ENCODE measurements at regions not wholly inside any gene's neighbourhood (a gene's known extent, or its start where the extent isn't known, plus 50 kb on each side); places are given as distances from the start of the nearest gene placed in this dataset.

GRCh38 chr7:108838198-108838597, 268.5 kb downstream of the DNAJB9 start:
- Mint-ChIP-seq H3K4me3 (no peak overlapping the region), H3K27me3 (ENCODE audit: low read depth) (no peaks in the 10 kb centered on the region), H3K27ac (ENCODE audit: unreplicated experiment) (no peak overlapping the region), H3K36me3 (ENCODE audit: low read depth) (peaks cover 9% of the 10 kb centered on the region), H3K4me1 (no peaks in the 10 kb centered on the region), H3K9me3 (peaks cover 11% of the 10 kb centered on the region)
- TF ChIP-seq CTCF (conservative IDR thresholded peaks at IDR 0.05): no peak
- no peak for DNase-seq (ENCODE audit: low read depth, low spot score)

- peaks cover 3% of the 10 kb centered on the region for H3K9me3 Mint-ChIP-seq
- no peak overlapping the region for H3K4me3 Mint-ChIP-seq
- no peaks in the 10 kb centered on the region for H3K4me1 Mint-ChIP-seq
- no peak for TF ChIP-seq CTCF (conservative IDR thresholded peaks at IDR 0.05)
- no peak overlapping the region for H3K27ac Mint-ChIP-seq (ENCODE audit: unreplicated experiment)
- H3K27me3 Mint-ChIP-seq (ENCODE audit: low read depth): no peaks in the 10 kb centered on the region
- no peak for DNase-seq (ENCODE audit: low read depth, low spot score)
- H3K36me3 Mint-ChIP-seq (ENCODE audit: low read depth): peaks cover 5% of the 10 kb centered on the region
Measured at GRCh38 chr7:108839076-108839475, 269.4 kb downstream of the DNAJB9 start.

GRCh38 chr7:108845951-108846350, 276.3 kb downstream of the DNAJB9 start:
- Mint-ChIP-seq H3K36me3 (ENCODE audit: low read depth) (no peaks in the 10 kb centered on the region), H3K9me3 (no peaks in the 10 kb centered on the region), H3K4me3 (no peak overlapping the region), H3K27me3 (ENCODE audit: low read depth) (no peaks in the 10 kb centered on the region), H3K4me1 (no peaks in the 10 kb centered on the region), H3K27ac (ENCODE audit: unreplicated experiment) (no peak overlapping the region)
- DNase-seq (ENCODE audit: low read depth, low spot score): no peak
- no peak for TF ChIP-seq CTCF (conservative IDR thresholded peaks at IDR 0.05)

GRCh38 chr7:108846471-108846870, 276.8 kb downstream of the DNAJB9 start:
- Mint-ChIP-seq H3K27me3 (ENCODE audit: low read depth) (no peaks in the 10 kb centered on the region), H3K36me3 (ENCODE audit: low read depth) (no peaks in the 10 kb centered on the region), H3K4me1 (no peaks in the 10 kb centered on the region), H3K27ac (ENCODE audit: unreplicated experiment) (no peak overlapping the region), H3K4me3 (no peak overlapping the region), H3K9me3 (no peaks in the 10 kb centered on the region)
- TF ChIP-seq CTCF (conservative IDR thresholded peaks at IDR 0.05): no peak
- no peak for DNase-seq (ENCODE audit: low read depth, low spot score)

- DNase-seq (ENCODE audit: low read depth, low spot score): no peak
Measured at GRCh38 chr7:108848486-108848885, 278.8 kb downstream of the DNAJB9 start.

More at GRCh38 chr7:108848486-108848885, 278.8 kb downstream of the DNAJB9 start:
- Mint-ChIP-seq H3K4me3 (no peak overlapping the region), H3K4me1 (no peaks in the 10 kb centered on the region), H3K27me3 (ENCODE audit: low read depth) (no peaks in the 10 kb centered on the region), H3K9me3 (no peaks in the 10 kb centered on the region), H3K27ac (ENCODE audit: unreplicated experiment) (no peak overlapping the region), H3K36me3 (ENCODE audit: low read depth) (no peaks in the 10 kb centered on the region)
- no peak for TF ChIP-seq CTCF (conservative IDR thresholded peaks at IDR 0.05)

Measured in neural crest cell (in vitro differentiated cells).